Loucy (cell line): ENCODE measurements at regions not wholly inside any gene's neighbourhood (a gene's known extent, or its start where the extent isn't known, plus 50 kb on each side); places are given as distances from the start of the nearest gene placed in this dataset.

Source experiments
- CTCF ChIP-seq: fragments of 200-600 bp; sonication (generic); conservative IDR thresholded peaks from 2 replicates; pipeline ENCODE4 v1.5.1; 2014; ENCODE audit warnings: mild to moderate bottlenecking, antibody characterized with exemption, low read length
- EZH2phosphoT487 ChIP-seq: fragments of 200-600 bp; IDR thresholded peaks from 2 replicates; pipeline ENCODE4 v1.6.1; 2018; ENCODE audit warnings: antibody characterized with exemption, mild to moderate bottlenecking, moderate library complexity, borderline replicate concordance

- TF ChIP-seq CTCF (no peak), EZH2phosphoT487 (no peak)
These were observed 64.4 kb upstream of the CT45A1 start for GRCh38 chrX:135649029-135649428.
